Gastrocnemius medialis (tissue), 4 donors: ENCODE measurements at regions not wholly inside any gene's neighbourhood (a gene's known extent, or its start where the extent isn't known, plus 50 kb on each side); places are given as distances from the start of the nearest gene placed in this dataset.

ENCODE experiments used
- CTCF ChIP-seq, 5 experiments: fragments of 450-650 bp in 3 of 5; fragments of 200-600 bp in 2 of 5; sonication (generic) in 2 of 5; IDR thresholded peaks in 4 of 5; conservative IDR thresholded peaks in 1 of 5; 1 replicate in 4 of 5; 2 replicates in 1 of 5; pipeline ENCODE4 v1.5.1; 2016 to 2019; ENCODE audit warnings: antibody characterized with exemption in 5 of 5, mild to moderate bottlenecking in 3 of 5, moderate library complexity in 3 of 5
- POLR2A ChIP-seq, 2 donors: fragments of 450-650 bp; IDR thresholded peaks; one replicate each; pipeline ENCODE4 v1.6.1; 2017; ENCODE audit warnings: antibody characterized with exemption in 2 of 2, mild to moderate bottlenecking in 2 of 2, moderate library complexity in 2 of 2

- no peak for TF ChIP-seq CTCF (IDR thresholded peaks at IDR 0.05 in 4 of 5, conservative IDR thresholded peaks at IDR 0.05 in 1 of 5)
- TF ChIP-seq POLR2A (IDR thresholded peaks at IDR 0.05), result no peak
These were observed 90.4 kb upstream of the SHISAL1 start for GRCh38 chr22:44403166-44403565.
